SU-DHL-6 (cell line): ENCODE measurements at regions not wholly inside any gene's neighbourhood (a gene's known extent, or its start where the extent isn't known, plus 50 kb on each side); places are given as distances from the start of the nearest gene placed in this dataset.

Experiments
- H2AFZ ChIP-seq: fragments of 200-600 bp; sonication (generic); 2 replicates; pipeline ENCODE4 v1.6.1; 2014; ENCODE audit warnings: low read depth, mild to moderate bottlenecking, moderate library complexity, mixed read lengths, antibody characterized with exemption, low read length; ENCODE audit not compliant: severe bottlenecking
- H3F3A ChIP-seq: fragments of 200-600 bp; shearing (Covaris generic); 2 replicates; pipeline ENCODE4 v1.6.0; 2016; ENCODE audit warnings: antibody characterized with exemption, mild to moderate bottlenecking; ENCODE audit not compliant: insufficient read depth
- H3K27ac ChIP-seq: fragments of 200-600 bp; sonication (generic); 2 replicates; pipeline ENCODE4 v1.5.1; 2016; ENCODE audit warnings: low read depth, mild to moderate bottlenecking, low read length, moderate library complexity, mixed read lengths
- H3K27me3 ChIP-seq: fragments of 200-600 bp; sonication (generic), shearing (Covaris generic); 2 replicates; pipeline ENCODE4 v1.6.0; 2014; ENCODE audit warnings: mild to moderate bottlenecking, low read length
- H3K36me3 ChIP-seq: fragments of 200-600 bp; sonication (generic); 2 replicates; pipeline ENCODE4 v1.6.1; 2014; ENCODE audit warnings: mild to moderate bottlenecking, low read length, mixed read lengths
- H3K4me2 ChIP-seq: fragments of 300-600, 200-600 bp; shearing (Covaris generic), sonication (generic); 2 replicates; pipeline ENCODE4 v1.6.0; 2014; ENCODE audit warnings: low read length, low read depth, mild to moderate bottlenecking; ENCODE audit not compliant: poor library complexity, severe bottlenecking
- H3K4me3 ChIP-seq: fragments of 200-600 bp; sonication (generic); 2 replicates; pipeline ENCODE4 v1.5.1; 2014; ENCODE audit warnings: antibody characterized with exemption, low read length, mild to moderate bottlenecking, mixed read lengths; ENCODE audit not compliant: insufficient read depth, poor library complexity, severe bottlenecking
- H3K79me2 ChIP-seq: fragments of 200-600 bp; sonication (generic); 2 replicates; pipeline ENCODE4 v1.6.1; 2014; ENCODE audit warnings: mild to moderate bottlenecking, low read length, moderate library complexity; ENCODE audit not compliant: insufficient read depth
- H3K9ac ChIP-seq: fragments of 200-600 bp; sonication (generic); 2 replicates; pipeline ENCODE4 v1.7.0; 2014; ENCODE audit warnings: mild to moderate bottlenecking, low read length
- H3K9me2 ChIP-seq: fragments of 200-600 bp; sonication (generic); replicated peaks from 2 replicates; pipeline ENCODE4 v1.6.1; 2014; ENCODE audit warnings: low read length; ENCODE audit not compliant: insufficient read depth
- H3K9me3 ChIP-seq: fragments of 200-600 bp; sonication (generic); 2 replicates; pipeline ENCODE4 v1.6.1; 2014; ENCODE audit warnings: low read length, mixed read lengths; ENCODE audit not compliant: insufficient read depth
- H4K20me1 ChIP-seq: fragments of 200-600 bp; sonication (generic); 2 replicates; pipeline ENCODE4 v1.6.1; 2014; ENCODE audit warnings: low read depth, mild to moderate bottlenecking, antibody characterized with exemption, low read length, moderate library complexity, mixed read lengths
- CTCF ChIP-seq: fragments of 200-600 bp; sonication (generic); IDR thresholded peaks from one replicate; pipeline ENCODE4 v1.5.1; 2017; ENCODE audit warnings: antibody characterized with exemption, mild to moderate bottlenecking, low read length, moderate library complexity; ENCODE audit not compliant: insufficient read depth, poor library complexity, severe bottlenecking
- EZH2phosphoT487 ChIP-seq: fragments of 200-600 bp; sonication (generic), shearing (Covaris generic); conservative IDR thresholded peaks from 2 replicates; pipeline ENCODE4 v1.6.1; 2018; ENCODE audit warnings: mild to moderate bottlenecking, antibody characterized with exemption, low read length, moderate library complexity, mixed read lengths

GRCh38 chr13:31978021-31978420 is 53.6 kb upstream of the FRY start:
- Histone ChIP-seq H3K4me2 (no peak overlapping the region), H2AFZ (no peak overlapping the region), H3K79me2 (no peaks in the 10 kb centered on the region), H3K36me3 (no peaks in the 10 kb centered on the region), H3K9ac (no peak overlapping the region), H4K20me1 (no peaks in the 10 kb centered on the region), H3K4me3 (no peak overlapping the region), H3K27ac (no peak overlapping the region), H3K27me3 (no peaks in the 10 kb centered on the region), H3F3A (no peaks in the 10 kb centered on the region), H3K9me2 (no peaks in the 10 kb centered on the region), H3K9me3 (no peaks in the 10 kb centered on the region)
- TF ChIP-seq EZH2phosphoT487 (no peak), CTCF (no peak)

GRCh38 chr13:31980830-31981229 is 50.7 kb upstream of the FRY start:
- TF ChIP-seq CTCF (no peak), EZH2phosphoT487 (no peak)
- Histone ChIP-seq H3K4me3 (no peak overlapping the region), H3K4me2 (no peak overlapping the region), H3F3A (no peaks in the 10 kb centered on the region), H3K9me2 (no peaks in the 10 kb centered on the region), H3K27ac (no peak overlapping the region), H3K79me2 (no peaks in the 10 kb centered on the region), H3K9me3 (no peaks in the 10 kb centered on the region), H4K20me1 (no peaks in the 10 kb centered on the region), H3K36me3 (no peaks in the 10 kb centered on the region), H3K27me3 (no peaks in the 10 kb centered on the region), H3K9ac (no peak overlapping the region), H2AFZ (no peak overlapping the region)
